Naive thymus-derived CD4-positive, alpha-beta T cell (primary cell): ENCODE measurements at regions not wholly inside any gene's neighbourhood (a gene's known extent, or its start where the extent isn't known, plus 50 kb on each side); places are given as distances from the start of the nearest gene placed in this dataset.

Source experiments
- ATAC-seq: fragments of 150-1000 bp; cut with Tn5 transposase; 2 replicates; pipeline ENCODE4 v1.10.0; 2021; ENCODE audit warnings: mild to moderate bottlenecking, moderate library complexity
- CTCF ChIA-PET: fragments of 350-600 bp; sonication (Branson Sonifier 250); formaldehyde crosslinking; loops from one replicate; lab custom pipeline; 2021; ENCODE audit warnings: antibody characterized with exemption; lab: Charles Lee
- POLR2A ChIA-PET: fragments of 350-600 bp; sonication (Branson Sonifier 250); formaldehyde crosslinking; loops from one replicate; lab custom pipeline; 2021; ENCODE audit warnings: antibody characterized with exemption, inconsistent platforms; lab: Charles Lee
- DNase-seq, 9 donors: peaks; one replicate each; pipeline versions ENCODE4 v3.0.0 to v3.0.0-alpha.2; 2020 to 2022; ENCODE audit warnings: mixed read lengths in 1 of 9
- H3K27ac ChIP-seq: one replicate; pipeline ENCODE4 v1.7.0; 2013; ENCODE audit warnings: mild to moderate bottlenecking, low read depth, low read length, moderate library complexity
- H3K27me3 ChIP-seq, 2 donors: one replicate each; pipeline ENCODE4 v1.7.0; 2013; ENCODE audit warnings: low read length in 2 of 2, mild to moderate bottlenecking in 2 of 2, moderate library complexity in 2 of 2; ENCODE audit not compliant: control insufficient read depth in 2 of 2, insufficient read depth in 2 of 2
- H3K36me3 ChIP-seq, 3 experiments: 1 replicate in 2 of 3; 2 replicates in 1 of 3; pipeline ENCODE4 v1.7.0; 2013; ENCODE audit warnings: low read length in 3 of 3, mild to moderate bottlenecking in 3 of 3, moderate library complexity in 1 of 3; ENCODE audit not compliant: insufficient read depth in 3 of 3, control insufficient read depth in 2 of 3
- H3K4me1 ChIP-seq, 2 donors: one replicate each; pipeline ENCODE4 v1.7.0; 2013; ENCODE audit warnings: low read length in 2 of 2, mild to moderate bottlenecking in 2 of 2, moderate library complexity in 1 of 2; ENCODE audit not compliant: control insufficient read depth in 2 of 2, insufficient read depth in 2 of 2
- H3K4me3 ChIP-seq: 2 replicates; pipeline ENCODE4 v1.7.0; 2013; ENCODE audit warnings: mild to moderate bottlenecking, low read length
- H3K9me3 ChIP-seq, 3 experiments: 1 replicate in 2 of 3; 2 replicates in 1 of 3; pipeline ENCODE4 v1.7.0; 2013; ENCODE audit warnings: low read length in 3 of 3; ENCODE audit not compliant: control insufficient read depth in 2 of 3
- H3K27ac Mint-ChIP-seq, 9 donors: one replicate each; pipeline ENCODE4 v1.8.0; 2020 to 2022; ENCODE audit warnings: mixed read lengths in 9 of 9, mild to moderate bottlenecking in 8 of 9, moderate library complexity in 5 of 9, inconsistent platforms in 2 of 9
- H3K27me3 Mint-ChIP-seq, 5 donors: one replicate each; pipeline ENCODE4 v1.8.0; 2021 to 2022; ENCODE audit warnings: mixed read lengths in 5 of 5, mild to moderate bottlenecking in 1 of 5
- H3K36me3 Mint-ChIP-seq, 5 donors: one replicate each; pipeline ENCODE4 v1.8.0; 2020 to 2022; ENCODE audit warnings: mixed read lengths in 5 of 5, mild to moderate bottlenecking in 3 of 5, inconsistent platforms in 1 of 5
- H3K4me1 Mint-ChIP-seq, 7 donors: one replicate each; pipeline ENCODE4 v1.8.0; 2020 to 2022; ENCODE audit warnings: mixed read lengths in 7 of 7, mild to moderate bottlenecking in 3 of 7, inconsistent platforms in 1 of 7
- H3K4me3 Mint-ChIP-seq, 10 donors: one replicate each; pipeline ENCODE4 v1.8.0; 2020 to 2022; ENCODE audit warnings: mild to moderate bottlenecking in 10 of 10, mixed read lengths in 10 of 10, moderate library complexity in 6 of 10, inconsistent platforms in 2 of 10
- H3K9me3 Mint-ChIP-seq, 11 donors: one replicate each; pipeline ENCODE4 v1.8.0; 2020 to 2022; ENCODE audit warnings: mixed read lengths in 11 of 11, mild to moderate bottlenecking in 4 of 11, inconsistent platforms in 1 of 11, moderate library complexity in 1 of 11
- intact Hi-C, 2 donors: fragments of 100-400 bp; cut with micrococcal nuclease; formaldehyde crosslinking; loops; one replicate each; pipeline ENCODE4 v1.15.1; 2023

GRCh38 chr13:99124046-99124400 is 76.6 kb upstream of the UBAC2 start:
- Mint-ChIP-seq H3K9me3 (peaks cover 0 to 4% (median 0%) of the 10 kb centered on the region in 11 donors), H3K27me3 (peaks cover 0 to 35% (median 3%) of the 10 kb centered on the region in 5 donors), H3K4me1 (peaks cover 0 to 24% (median 9%) of the 10 kb centered on the region in 7 donors), H3K27ac (no peak overlapping the region), H3K36me3 (peaks cover 0 to 4% (median 0%) of the 10 kb centered on the region in 5 donors), H3K4me3 (no peak overlapping the region)
- POLR2A ChIA-PET: interaction anchor here (0.8 to 1.1 kb wide), 2 partner anchors 36 to 37 kb away, joined by 3 to 4 read pairs; no protein-coding TSS in a partner anchor
- Histone ChIP-seq H3K4me1 (no peaks in the 10 kb centered on the region), H3K27ac (no peak overlapping the region), H3K27me3 (no peaks in the 10 kb centered on the region), H3K9me3 (no peaks in the 10 kb centered on the region), H3K36me3 (no peaks in the 10 kb centered on the region), H3K4me3 (no peak overlapping the region)
- ATAC-seq: no peak
- intact Hi-C loops: no loop called here
- CTCF ChIA-PET: interaction anchor here (0.6 to 0.7 kb wide), 2 partner anchors 90 to 254 kb away, joined by 3 to 4 read pairs; no protein-coding TSS in a partner anchor
- DNase-seq: no peak

DNA sequence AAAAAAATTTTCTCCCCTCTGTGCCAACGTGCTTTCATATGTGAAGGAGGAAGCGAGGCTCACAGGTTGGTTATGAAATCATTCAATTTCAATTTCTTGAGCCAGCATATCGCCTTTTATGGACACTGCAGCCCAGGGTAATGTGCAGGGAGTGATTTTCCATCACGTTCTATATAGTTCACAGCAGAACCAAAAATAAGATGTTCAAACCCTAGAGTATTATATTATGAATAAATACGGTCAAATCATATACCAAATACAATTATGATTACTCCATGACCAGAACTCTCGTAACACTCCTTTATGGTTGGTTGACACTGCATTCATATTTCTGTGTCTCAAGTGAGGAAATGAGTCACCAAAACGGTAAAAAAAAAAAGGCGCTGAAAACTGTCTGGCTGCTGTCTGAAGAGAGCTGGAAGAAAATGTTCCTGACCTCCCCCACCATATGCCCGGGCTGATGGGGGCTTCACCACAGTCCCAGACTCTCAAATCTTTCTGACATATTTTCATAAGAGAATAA is 75.8 kb upstream of the UBAC2 start:
- intact Hi-C loops: no loop called here
- ChIA-PET CTCF (interaction anchor here (0.7 kb wide), 2 partner anchors 17 to 52 kb away, joined by 3 read pairs; no protein-coding TSS in a partner anchor), POLR2A (interaction anchor here (0.6 kb wide), 1 partner anchor 671 kb away, joined by 3 read pairs; no protein-coding TSS in a partner anchor)
- H3K4me1 Mint-ChIP-seq: peaks cover 0 to 20% (median 9%) of the 10 kb centered on the region in 7 donors
- DNase-seq: no peak
- no peak overlapping the region for H3K27ac ChIP-seq
- H3K36me3 ChIP-seq: no peaks in the 10 kb centered on the region
- peaks cover 0 to 40% (median 3%) of the 10 kb centered on the region in 5 donors for H3K27me3 Mint-ChIP-seq
- no peak overlapping the region for H3K4me3 ChIP-seq
- H3K9me3 ChIP-seq: no peaks in the 10 kb centered on the region
- H3K27me3 ChIP-seq: no peaks in the 10 kb centered on the region
- peak; percentile 57 for ATAC-seq
- H3K4me3 Mint-ChIP-seq: peak overlapping the region in 2 of 10 donors; percentile 18 to 71
- peak overlapping the region in 2 of 9 donors; percentile 25 to 65 for H3K27ac Mint-ChIP-seq
- H3K36me3 Mint-ChIP-seq: peaks cover 0 to 4% (median 0%) of the 10 kb centered on the region in 5 donors
- H3K9me3 Mint-ChIP-seq: peaks cover 0 to 4% (median 0%) of the 10 kb centered on the region in 11 donors
- H3K4me1 ChIP-seq: no peaks in the 10 kb centered on the region

DNA sequence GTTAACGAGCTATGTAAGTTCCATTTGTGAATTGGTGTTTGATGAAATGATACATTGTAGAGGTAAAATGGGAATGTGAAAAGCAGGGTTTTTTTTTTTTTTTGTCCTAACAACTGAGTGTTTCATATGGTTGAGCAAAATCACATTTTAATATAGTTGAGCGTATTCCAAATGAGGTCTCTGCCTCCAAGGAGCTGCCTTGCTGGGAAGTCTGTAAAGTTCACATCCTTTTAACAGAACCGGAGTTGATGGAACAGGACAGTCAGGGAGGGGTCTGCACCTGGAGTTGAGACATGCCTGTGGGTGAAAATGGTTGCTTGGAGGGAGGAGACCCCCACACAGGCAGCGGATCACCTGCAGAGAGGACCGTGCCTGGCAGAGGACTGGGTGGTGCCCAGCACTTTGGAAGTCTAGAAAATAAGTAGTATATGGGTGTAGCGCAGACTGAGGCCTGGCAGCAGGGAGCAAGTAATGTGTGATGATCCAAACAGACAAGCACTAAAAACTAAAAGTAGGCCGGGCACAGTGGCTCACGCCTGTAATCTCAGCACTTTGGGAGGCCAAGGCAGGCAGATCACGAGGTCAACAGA is 75.2 kb upstream of the UBAC2 start:
- no peaks in the 10 kb centered on the region for H3K27me3 ChIP-seq
- CTCF ChIA-PET: interaction anchor here (0.7 kb wide), 2 partner anchors 17 to 51 kb away, joined by 3 read pairs; no protein-coding TSS in a partner anchor
- no peaks in the 10 kb centered on the region for H3K4me1 ChIP-seq
- Mint-ChIP-seq H3K27ac (peak overlapping the region in 2 of 9 donors; percentile 25 to 65), H3K9me3 (peaks cover 0 to 3% (median 0%) of the 10 kb centered on the region in 11 donors), H3K4me3 (peak overlapping the region in 2 of 10 donors; percentile 18 to 71), H3K36me3 (peaks cover 0 to 3% (median 0%) of the 10 kb centered on the region in 5 donors), H3K27me3 (peaks cover 0 to 43% (median 2%) of the 10 kb centered on the region in 5 donors), H3K4me1 (peaks cover 0 to 20% (median 9%) of the 10 kb centered on the region in 7 donors)
- no peaks in the 10 kb centered on the region for H3K9me3 ChIP-seq
- ATAC-seq (no peak), DNase-seq (no peak)
- intact Hi-C loops: no loop called here
- no peaks in the 10 kb centered on the region for H3K36me3 ChIP-seq
- POLR2A ChIA-PET: interaction anchor here (0.6 kb wide), 1 partner anchor 671 kb away, joined by 3 read pairs; no protein-coding TSS in a partner anchor
- H3K27ac ChIP-seq: no peak overlapping the region
- H3K4me3 ChIP-seq: no peak overlapping the region

- intact Hi-C loops: no loop called here
- ATAC-seq (no peak), DNase-seq (no peak)
- no peaks in the 10 kb centered on the region for H3K36me3 ChIP-seq
- H3K4me1 ChIP-seq: no peaks in the 10 kb centered on the region
- peaks cover 0 to 33% (median 0%) of the 10 kb centered on the region in 5 donors for H3K27me3 Mint-ChIP-seq
- peaks cover 0 to 3% (median 0%) of the 10 kb centered on the region in 5 donors for H3K36me3 Mint-ChIP-seq
- no peak overlapping the region for H3K27ac ChIP-seq
- H3K27me3 ChIP-seq: no peaks in the 10 kb centered on the region
- ChIA-PET POLR2A (no interaction called here), CTCF (no interaction called here)
- H3K4me3 ChIP-seq: no peak overlapping the region
- H3K4me1 Mint-ChIP-seq: peaks cover 0 to 19% (median 9%) of the 10 kb centered on the region in 7 donors
- H3K27ac Mint-ChIP-seq: no peak overlapping the region
- H3K4me3 Mint-ChIP-seq: no peak overlapping the region
- H3K9me3 Mint-ChIP-seq: no peaks in the 10 kb centered on the region
- H3K9me3 ChIP-seq: no peaks in the 10 kb centered on the region
Measured at GRCh38 chr13:99126821-99127220, 73.8 kb upstream of the UBAC2 start.

- Mint-ChIP-seq H3K4me1 (peaks cover 0 to 15% (median 8%) of the 10 kb centered on the region in 7 donors), H3K9me3 (no peaks in the 10 kb centered on the region), H3K4me3 (no peak overlapping the region), H3K27ac (no peak overlapping the region), H3K36me3 (no peaks in the 10 kb centered on the region), H3K27me3 (peaks cover 0 to 21% (median 0%) of the 10 kb centered on the region in 5 donors)
- Histone ChIP-seq H3K36me3 (no peaks in the 10 kb centered on the region), H3K27me3 (no peaks in the 10 kb centered on the region), H3K9me3 (no peaks in the 10 kb centered on the region), H3K4me1 (no peaks in the 10 kb centered on the region), H3K27ac (no peak overlapping the region), H3K4me3 (no peak overlapping the region)
- intact Hi-C loops: no loop called here
- POLR2A ChIA-PET: no interaction called here
- ATAC-seq: no peak
- DNase-seq: no peak
- CTCF ChIA-PET: no interaction called here
Measured at GRCh38 chr13:99129050-99129449, 71.6 kb upstream of the UBAC2 start.

GRCh38 chr13:99129951-99130350 is 70.7 kb upstream of the UBAC2 start:
- no peak overlapping the region for H3K27ac Mint-ChIP-seq
- no peaks in the 10 kb centered on the region for H3K9me3 Mint-ChIP-seq
- ATAC-seq: no peak
- H3K36me3 Mint-ChIP-seq: no peaks in the 10 kb centered on the region
- no peak overlapping the region for H3K27ac ChIP-seq
- POLR2A ChIA-PET: no interaction called here
- CTCF ChIA-PET: no interaction called here
- H3K27me3 ChIP-seq: no peaks in the 10 kb centered on the region
- intact Hi-C loops: no loop called here
- H3K36me3 ChIP-seq: no peaks in the 10 kb centered on the region
- H3K4me1 ChIP-seq: no peaks in the 10 kb centered on the region
- peaks cover 0 to 21% (median 0%) of the 10 kb centered on the region in 5 donors for H3K27me3 Mint-ChIP-seq
- H3K9me3 ChIP-seq: no peaks in the 10 kb centered on the region
- H3K4me1 Mint-ChIP-seq: peaks cover 0 to 8% (median 5%) of the 10 kb centered on the region in 7 donors
- H3K4me3 ChIP-seq: no peak overlapping the region
- DNase-seq: no peak
- H3K4me3 Mint-ChIP-seq: no peak overlapping the region
